Vagina (tissue), 2 donors: ENCODE measurements at regions not wholly inside any gene's neighbourhood (a gene's known extent, or its start where the extent isn't known, plus 50 kb on each side); places are given as distances from the start of the nearest gene placed in this dataset.

Source experiments
- CTCF ChIP-seq, 3 experiments: fragments of 450-650 bp in 2 of 3; fragments of 200-600 bp in 1 of 3; sonication (generic) in 1 of 3; IDR thresholded peaks; one replicate each; pipeline ENCODE4 v1.5.1; 2017 to 2019; ENCODE audit warnings: antibody characterized with exemption in 3 of 3, mild to moderate bottlenecking in 2 of 3, moderate library complexity in 2 of 3
- POLR2AphosphoS5 ChIP-seq, 2 donors: sonication (generic); formaldehyde crosslinking; IDR thresholded peaks; one replicate each; pipeline ENCODE4 v1.9.0; 2017; ENCODE audit warnings: antibody characterized with exemption in 2 of 2, mild to moderate bottlenecking in 2 of 2, low read depth in 1 of 2; ENCODE audit not compliant: insufficient read depth in 1 of 2

DNA sequence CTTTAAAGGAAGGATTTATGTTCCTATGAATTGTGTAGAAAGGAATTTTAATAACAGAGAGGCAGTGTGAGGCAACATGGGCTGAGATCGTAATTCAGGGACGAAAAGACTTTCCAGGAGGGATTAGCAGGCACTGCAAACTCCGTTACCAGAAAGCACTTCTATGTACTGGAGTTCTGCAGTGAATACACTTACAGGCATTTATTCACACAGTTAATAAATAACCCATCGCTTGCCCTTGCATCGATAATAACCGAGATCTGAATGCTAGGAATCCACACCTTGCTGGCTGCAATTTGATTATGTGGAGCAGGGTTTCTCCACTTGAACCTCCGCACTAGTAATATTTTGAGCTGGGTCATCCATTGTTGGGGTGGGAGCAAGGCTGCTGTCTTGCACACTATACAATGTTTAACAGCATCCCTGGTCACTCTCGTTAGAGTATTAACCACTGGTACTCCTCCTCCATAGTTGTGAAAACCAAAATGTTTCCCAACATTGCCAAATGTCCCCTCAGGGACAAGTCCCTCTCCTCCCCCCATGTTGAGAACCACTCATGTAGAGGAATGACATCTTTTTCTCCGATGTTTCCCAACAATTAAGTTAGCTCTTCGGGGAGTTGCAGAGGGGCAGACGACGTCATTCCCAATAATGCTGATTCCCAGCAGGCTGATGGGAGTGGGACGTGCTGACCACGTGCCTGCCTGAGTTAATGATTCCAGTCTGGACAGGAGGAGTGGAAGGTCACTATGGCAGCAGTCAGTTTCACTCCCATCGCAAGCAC is 99.5 kb downstream of the SNX19 start:
- no peak for TF ChIP-seq CTCF (IDR thresholded peaks at IDR 0.05)
- TF ChIP-seq POLR2AphosphoS5 (IDR thresholded peaks at IDR 0.05; ENCODE audit: insufficient read depth in 1 of 2, low read depth in 1 of 2) = no peak
